Liver (tissue), 6 donors: ENCODE measurements at regions not wholly inside any gene's neighbourhood (a gene's known extent, or its start where the extent isn't known, plus 50 kb on each side); places are given as distances from the start of the nearest gene placed in this dataset.

Experiments used
- DNase-seq: peaks from one replicate; pipeline ENCODE4 v3.0.0-alpha.2; 2017; ENCODE audit warnings: low spot score
- H3K27ac ChIP-seq, 2 donors: one replicate each; pipeline ENCODE4 v1.7.0; 2013; ENCODE audit warnings: inconsistent platforms in 2 of 2, low read length in 2 of 2, control low read depth in 1 of 2, low read depth in 1 of 2, mild to moderate bottlenecking in 1 of 2
- H3K27me3 ChIP-seq, 4 donors: one replicate each; pipeline versions ENCODE4 v1.6.1 to v1.7.0; 2013; ENCODE audit warnings: low read length in 3 of 4, inconsistent platforms in 1 of 4, mild to moderate bottlenecking in 1 of 4, moderate library complexity in 1 of 4; ENCODE audit not compliant: control insufficient read depth in 4 of 4, insufficient read depth in 4 of 4
- H3K36me3 ChIP-seq, 4 donors: one replicate each; pipeline versions ENCODE4 v1.6.1 to v1.7.0; 2013; ENCODE audit warnings: low read length in 3 of 4, mild to moderate bottlenecking in 3 of 4, low read depth in 1 of 4, moderate library complexity in 1 of 4; ENCODE audit not compliant: control insufficient read depth in 4 of 4, insufficient read depth in 3 of 4
- H3K4me1 ChIP-seq, 4 donors: one replicate each; pipeline versions ENCODE4 v1.6.1 to v1.7.0; 2013; ENCODE audit warnings: low read length in 3 of 4, mild to moderate bottlenecking in 3 of 4, moderate library complexity in 1 of 4; ENCODE audit not compliant: control insufficient read depth in 4 of 4, insufficient read depth in 4 of 4
- H3K4me3 ChIP-seq, 3 donors: one replicate each; pipeline versions ENCODE4 v1.6.1 to v1.7.0; 2013; ENCODE audit warnings: low read length in 3 of 3, control low read depth in 1 of 3, low read depth in 1 of 3, mild to moderate bottlenecking in 1 of 3
- H3K9ac ChIP-seq, 2 donors: one replicate each; pipeline ENCODE4 v1.7.0; 2013; ENCODE audit warnings: low read length in 2 of 2, mild to moderate bottlenecking in 2 of 2, moderate library complexity in 2 of 2, control low read depth in 1 of 2, low read depth in 1 of 2
- H3K9me3 ChIP-seq, 4 donors: one replicate each; pipeline versions ENCODE4 v1.6.1 to v1.7.0; 2013; ENCODE audit warnings: low read length in 3 of 4; ENCODE audit not compliant: control insufficient read depth in 4 of 4
- ATF3 ChIP-seq: IDR thresholded peaks from 2 replicates; pipeline ENCODE4 v1.6.1; 2016; ENCODE audit warnings: antibody characterized with exemption
- EGR1 ChIP-seq, 2 donors: IDR thresholded peaks; 2 replicates each; pipeline ENCODE4 v1.6.1; 2016 to 2018; ENCODE audit warnings: antibody characterized with exemption in 2 of 2, low read depth in 2 of 2
- FOXA1 ChIP-seq: IDR thresholded peaks from 2 replicates; pipeline ENCODE4 v1.6.1; 2016; ENCODE audit warnings: antibody characterized with exemption
- FOXA2 ChIP-seq: IDR thresholded peaks from 2 replicates; pipeline ENCODE4 v1.6.1; 2016; ENCODE audit warnings: antibody characterized with exemption
- GABPA ChIP-seq, 2 donors: IDR thresholded peaks in 1 of 2; conservative IDR thresholded peaks in 1 of 2; 2 replicates each; pipeline ENCODE4 v1.6.1; 2016; ENCODE audit warnings: antibody characterized with exemption in 2 of 2, mild to moderate bottlenecking in 1 of 2, moderate library complexity in 1 of 2
- HNF4A ChIP-seq, 2 donors: conservative IDR thresholded peaks; 2 replicates each; pipeline ENCODE4 v1.6.1; 2016; ENCODE audit warnings: antibody characterized with exemption in 2 of 2, mild to moderate bottlenecking in 2 of 2
- HNF4G ChIP-seq: IDR thresholded peaks from 2 replicates; pipeline ENCODE4 v1.6.1; 2016; ENCODE audit warnings: antibody characterized with exemption
- JUND ChIP-seq, 2 donors: IDR thresholded peaks; 2 replicates each; pipeline ENCODE4 v1.6.1; 2016; ENCODE audit warnings: antibody characterized with exemption in 2 of 2
- MAX ChIP-seq: IDR thresholded peaks from 2 replicates; pipeline ENCODE4 v1.6.1; 2016; ENCODE audit warnings: antibody characterized with exemption
- NR2F2 ChIP-seq: IDR thresholded peaks from 2 replicates; pipeline ENCODE4 v1.6.1; 2016; ENCODE audit warnings: antibody characterized with exemption
- RAD21 ChIP-seq, 2 donors: IDR thresholded peaks; 2 replicates each; pipeline ENCODE4 v1.6.1; 2016; ENCODE audit warnings: antibody characterized with exemption in 2 of 2, mild to moderate bottlenecking in 2 of 2
- REST ChIP-seq: IDR thresholded peaks from 2 replicates; pipeline ENCODE4 v1.6.1; 2016; ENCODE audit warnings: antibody characterized with exemption, mild to moderate bottlenecking
- RXRA ChIP-seq, 2 donors: IDR thresholded peaks; 2 replicates each; pipeline ENCODE4 v1.6.1; 2017 to 2018; ENCODE audit warnings: antibody characterized with exemption in 2 of 2, mild to moderate bottlenecking in 1 of 2
- SP1 ChIP-seq: IDR thresholded peaks from 2 replicates; pipeline ENCODE4 v1.6.1; 2018; ENCODE audit warnings: antibody characterized with exemption, mild to moderate bottlenecking
- TAF1 ChIP-seq: conservative IDR thresholded peaks from 2 replicates; pipeline ENCODE4 v1.6.1; 2016; ENCODE audit warnings: antibody characterized with exemption, mild to moderate bottlenecking
- YY1 ChIP-seq: IDR thresholded peaks from 2 replicates; pipeline ENCODE4 v1.6.1; 2016; ENCODE audit warnings: antibody characterized with exemption, mild to moderate bottlenecking
- ZBTB33 ChIP-seq: IDR thresholded peaks from 2 replicates; pipeline ENCODE4 v1.6.1; 2016; ENCODE audit warnings: antibody characterized with exemption
- donor health status: healthy.
- donor health status: healthy.
- donor health status: healthy.

GRCh38 chr1:72869873-72870272 is 587.5 kb upstream of the NEGR1 start:
- no peak for DNase-seq
- no peak overlapping the region for H3K27ac ChIP-seq
- TF ChIP-seq HNF4A (conservative IDR thresholded peaks at IDR 0.05) (no peak), HNF4G (no peak), FOXA2 (no peak), REST (no peak), TAF1 (no peak), RXRA (IDR thresholded peaks at IDR 0.05) (no peak), GABPA (IDR thresholded peaks at IDR 0.05 in 1 of 2, conservative IDR thresholded peaks at IDR 0.05 in 1 of 2) (no peak), YY1 (no peak), ZBTB33 (no peak), EGR1 (IDR thresholded peaks at IDR 0.05; ENCODE audit: low read depth in 2 of 2) (no peak), RAD21 (IDR thresholded peaks at IDR 0.05) (no peak), SP1 (no peak), NR2F2 (no peak), MAX (no peak), ATF3 (no peak), FOXA1 (no peak), JUND (IDR thresholded peaks at IDR 0.05) (no peak)
- no peaks in the 10 kb centered on the region for H3K27me3 ChIP-seq
- no peak overlapping the region for H3K4me3 ChIP-seq
- H3K36me3 ChIP-seq = no peaks in the 10 kb centered on the region
- no peaks in the 10 kb centered on the region for H3K4me1 ChIP-seq
- no peak overlapping the region for H3K9ac ChIP-seq
- no peaks in the 10 kb centered on the region for H3K9me3 ChIP-seq

- no peaks in the 10 kb centered on the region for H3K36me3 ChIP-seq
- no peak overlapping the region for H3K9ac ChIP-seq
- TF ChIP-seq YY1 (no peak), GABPA (IDR thresholded peaks at IDR 0.05 in 1 of 2, conservative IDR thresholded peaks at IDR 0.05 in 1 of 2) (no peak), ZBTB33 (no peak), RAD21 (IDR thresholded peaks at IDR 0.05) (no peak), HNF4G (no peak), JUND (IDR thresholded peaks at IDR 0.05) (no peak), SP1 (no peak)
- no peaks in the 10 kb centered on the region for H3K4me1 ChIP-seq
- H3K4me3 ChIP-seq = no peak overlapping the region
- no peaks in the 10 kb centered on the region for H3K27me3 ChIP-seq
- no peak for DNase-seq
- no peak overlapping the region for H3K27ac ChIP-seq
- no peaks in the 10 kb centered on the region for H3K9me3 ChIP-seq
These were observed 587.1 kb upstream of the NEGR1 start for GRCh38 chr1:72869441-72869840.
